ENCODE measurements at regions not wholly inside any gene's neighbourhood (a gene's known extent, or its start where the extent isn't known, plus 50 kb on each side); places are given as distances from the start of the nearest gene placed in this dataset.

GRCh38 chr5:2587189-2588031 is 164.1 kb downstream of the IRX2 start:
- no peaks in the 10 kb centered on the region for H3K36me3 ChIP-seq (ENCODE audit: insufficient read depth, low read length)
- H3K79me2 ChIP-seq (ENCODE audit: insufficient read depth, low read length): no peaks in the 10 kb centered on the region
- H3K9me2 ChIP-seq (ENCODE audit: low read depth, low read length): no peaks in the 10 kb centered on the region
- H3K27me3 ChIP-seq (ENCODE audit: insufficient read depth, low read length): no peaks in the 10 kb centered on the region
- H2AFZ ChIP-seq (ENCODE audit: low read length): no peak overlapping the region
- no peaks in the 10 kb centered on the region for H4K20me1 ChIP-seq (ENCODE audit: insufficient read depth, low read length)
- no peaks in the 10 kb centered on the region for H3K4me1 ChIP-seq (ENCODE audit: insufficient read depth, low read length, severe bottlenecking)
- H3K27ac ChIP-seq (ENCODE audit: low read depth, low read length, poor library complexity, severe bottlenecking): no peak overlapping the region
- no peaks in the 10 kb centered on the region for H3K9me3 ChIP-seq (ENCODE audit: low read length)
- TF ChIP-seq, protein P1, sequence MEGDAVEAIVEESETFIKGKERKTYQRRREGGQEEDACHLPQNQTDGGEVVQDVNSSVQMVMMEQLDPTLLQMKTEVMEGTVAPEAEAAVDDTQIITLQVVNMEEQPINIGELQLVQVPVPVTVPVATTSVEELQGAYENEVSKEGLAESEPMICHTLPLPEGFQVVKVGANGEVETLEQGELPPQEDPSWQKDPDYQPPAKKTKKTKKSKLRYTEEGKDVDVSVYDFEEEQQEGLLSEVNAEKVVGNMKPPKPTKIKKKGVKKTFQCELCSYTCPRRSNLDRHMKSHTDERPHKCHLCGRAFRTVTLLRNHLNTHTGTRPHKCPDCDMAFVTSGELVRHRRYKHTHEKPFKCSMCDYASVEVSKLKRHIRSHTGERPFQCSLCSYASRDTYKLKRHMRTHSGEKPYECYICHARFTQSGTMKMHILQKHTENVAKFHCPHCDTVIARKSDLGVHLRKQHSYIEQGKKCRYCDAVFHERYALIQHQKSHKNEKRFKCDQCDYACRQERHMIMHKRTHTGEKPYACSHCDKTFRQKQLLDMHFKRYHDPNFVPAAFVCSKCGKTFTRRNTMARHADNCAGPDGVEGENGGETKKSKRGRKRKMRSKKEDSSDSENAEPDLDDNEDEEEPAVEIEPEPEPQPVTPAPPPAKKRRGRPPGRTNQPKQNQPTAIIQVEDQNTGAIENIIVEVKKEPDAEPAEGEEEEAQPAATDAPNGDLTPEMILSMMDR (IDR thresholded peaks at IDR 0.05; ENCODE audit: low read length): no peak
- TF ChIP-seq EZH2 (IDR thresholded peaks at IDR 0.05; ENCODE audit: borderline replicate concordance, low read length): no peak
- H3K9ac ChIP-seq (ENCODE audit: low read length): no peak overlapping the region
- H3K4me3 ChIP-seq (ENCODE audit: low read depth, low read length, poor library complexity, severe bottlenecking): no peak overlapping the region
- no peaks in the 10 kb centered on the region for H3F3A ChIP-seq (ENCODE audit: insufficient read depth, low read length)
- no peak overlapping the region for H3K4me2 ChIP-seq (ENCODE audit: low read length)

GRCh38 chr5:2586016-2586715 is 165.3 kb downstream of the IRX2 start:
- Histone ChIP-seq H3K9ac (ENCODE audit: low read length) (no peak overlapping the region), H3K27me3 (ENCODE audit: insufficient read depth, low read length) (no peaks in the 10 kb centered on the region), H3K27ac (ENCODE audit: low read depth, low read length, poor library complexity, severe bottlenecking) (no peak overlapping the region), H3K79me2 (ENCODE audit: insufficient read depth, low read length) (no peaks in the 10 kb centered on the region), H3K9me2 (ENCODE audit: low read depth, low read length) (no peaks in the 10 kb centered on the region), H3K9me3 (ENCODE audit: low read length) (no peaks in the 10 kb centered on the region), H3K4me1 (ENCODE audit: insufficient read depth, low read length, severe bottlenecking) (no peaks in the 10 kb centered on the region), H3K36me3 (ENCODE audit: insufficient read depth, low read length) (no peaks in the 10 kb centered on the region), H3K4me3 (ENCODE audit: low read depth, low read length, poor library complexity, severe bottlenecking) (no peak overlapping the region), H3K4me2 (ENCODE audit: low read length) (no peak overlapping the region), H2AFZ (ENCODE audit: low read length) (no peak overlapping the region), H4K20me1 (ENCODE audit: insufficient read depth, low read length) (no peaks in the 10 kb centered on the region), H3F3A (ENCODE audit: insufficient read depth, low read length) (no peaks in the 10 kb centered on the region)
- TF ChIP-seq EZH2 (IDR thresholded peaks at IDR 0.05; ENCODE audit: borderline replicate concordance, low read length): no peak
- TF ChIP-seq, protein P1 (IDR thresholded peaks at IDR 0.05; ENCODE audit: low read length): no peak

- Histone ChIP-seq H3F3A (ENCODE audit: insufficient read depth, low read length) (no peaks in the 10 kb centered on the region), H3K4me1 (ENCODE audit: insufficient read depth, low read length, severe bottlenecking) (no peaks in the 10 kb centered on the region), H4K20me1 (ENCODE audit: insufficient read depth, low read length) (no peaks in the 10 kb centered on the region), H3K9me2 (ENCODE audit: low read depth, low read length) (no peaks in the 10 kb centered on the region), H3K27me3 (ENCODE audit: insufficient read depth, low read length) (no peaks in the 10 kb centered on the region), H2AFZ (ENCODE audit: low read length) (no peak overlapping the region), H3K4me2 (ENCODE audit: low read length) (no peak overlapping the region), H3K36me3 (ENCODE audit: insufficient read depth, low read length) (no peaks in the 10 kb centered on the region), H3K27ac (ENCODE audit: low read depth, low read length, poor library complexity, severe bottlenecking) (no peak overlapping the region), H3K9me3 (ENCODE audit: low read length) (no peaks in the 10 kb centered on the region), H3K4me3 (ENCODE audit: low read depth, low read length, poor library complexity, severe bottlenecking) (no peak overlapping the region), H3K9ac (ENCODE audit: low read length) (no peak overlapping the region), H3K79me2 (ENCODE audit: insufficient read depth, low read length) (no peaks in the 10 kb centered on the region)
- TF ChIP-seq, protein P1 (IDR thresholded peaks at IDR 0.05; ENCODE audit: low read length): no peak
- TF ChIP-seq EZH2 (IDR thresholded peaks at IDR 0.05; ENCODE audit: borderline replicate concordance, low read length): no peak
These were observed 166.8 kb downstream of the IRX2 start for GRCh38 chr5:2584579-2585269.

Measured in OCI-LY1 (cell line).